NCI-H345 treated with DMSO at 0.1 percent for 48 hours (cell line): ENCODE measurements at regions not wholly inside any gene's neighbourhood (a gene's known extent, or its start where the extent isn't known, plus 50 kb on each side); places are given as distances from the start of the nearest gene placed in this dataset.
"Not testable (repeated sequence)": the region's sequence is repeated elsewhere in the genome, so short reads cannot be mapped to it uniquely, and the experiment has no call there.

Experiments used
- DNase-seq: peaks from one replicate; lab custom pipeline; 2025; ENCODE audit not compliant: unreplicated experiment; lab: John Stamatoyannopoulos, UW

GRCh38 chr5:103867857-103868598, 305.4 kb upstream of the NUDT12 start:
- no peak for DNase-seq

- DNase-seq = no peak
Observed at GRCh38 chr5:103866169-103866568, 303.6 kb upstream of the NUDT12 start.

- no peak for DNase-seq
Observed at GRCh38 chr5:103862398-103862797, 299.8 kb upstream of the NUDT12 start.

GRCh38 chr5:103860327-103860726, 297.7 kb upstream of the NUDT12 start:
- no peak for DNase-seq

DNA sequence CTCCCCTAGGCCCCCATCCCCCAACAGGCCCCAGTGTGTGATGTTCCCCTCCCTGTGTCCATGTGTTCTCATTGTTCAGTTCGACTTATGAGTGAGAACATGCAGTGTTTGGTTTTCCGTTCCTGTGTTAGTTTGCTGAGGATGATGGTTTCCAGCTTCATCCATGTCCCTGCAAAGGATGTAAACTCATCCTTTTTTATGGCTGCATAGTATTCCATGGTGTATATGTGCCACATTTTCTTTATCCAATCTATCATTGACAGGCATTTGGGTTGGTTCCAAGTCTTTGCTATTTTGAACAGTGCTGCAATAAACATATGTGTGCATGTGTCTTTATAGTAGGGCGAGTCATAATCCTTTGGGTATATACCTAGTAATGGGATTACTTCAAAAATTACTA, 295.8 kb upstream of the NUDT12 start:
- not testable (repeated sequence) for DNase-seq

DNA sequence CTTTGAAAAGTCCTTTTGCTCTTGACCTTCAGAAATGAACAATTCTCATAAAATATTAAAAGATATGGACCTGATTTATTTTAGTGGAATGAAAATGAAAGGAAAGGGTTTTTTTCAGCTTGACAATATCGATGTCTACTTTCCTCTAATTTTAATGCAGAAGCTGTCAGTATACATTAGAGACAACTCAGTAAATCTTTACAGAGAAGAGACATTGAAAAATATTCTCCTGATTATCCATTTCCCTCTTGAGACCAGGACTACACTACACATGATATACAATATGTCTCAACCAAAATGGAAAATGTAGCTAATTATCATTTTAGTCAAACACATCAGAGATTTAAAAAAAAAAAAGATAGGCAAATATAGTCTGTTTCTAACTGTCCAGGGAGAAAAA, 288.5 kb upstream of the NUDT12 start:
- DNase-seq = no peak

DNA sequence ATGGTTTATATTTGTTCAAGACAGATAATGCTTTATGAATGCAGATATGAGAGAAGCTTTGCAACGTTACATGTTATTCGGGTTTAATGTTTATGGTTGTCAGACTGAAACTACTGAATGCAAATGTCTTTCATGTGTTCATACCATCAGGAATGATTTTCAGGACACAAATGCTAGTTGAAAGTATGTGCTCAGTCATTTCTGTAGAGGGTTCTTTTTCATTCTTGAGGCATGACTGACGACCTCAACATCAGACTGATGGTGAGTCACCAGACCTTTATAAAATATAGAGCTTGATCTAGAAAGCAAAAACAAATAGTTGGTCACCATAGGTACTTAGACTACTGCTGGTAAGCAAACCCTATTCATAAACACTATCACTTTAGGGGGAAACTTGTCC, 287.3 kb upstream of the NUDT12 start:
- DNase-seq = no peak

GRCh38 chr5:103847060-103847459, 284.5 kb upstream of the NUDT12 start:
- DNase-seq = no peak

DNA sequence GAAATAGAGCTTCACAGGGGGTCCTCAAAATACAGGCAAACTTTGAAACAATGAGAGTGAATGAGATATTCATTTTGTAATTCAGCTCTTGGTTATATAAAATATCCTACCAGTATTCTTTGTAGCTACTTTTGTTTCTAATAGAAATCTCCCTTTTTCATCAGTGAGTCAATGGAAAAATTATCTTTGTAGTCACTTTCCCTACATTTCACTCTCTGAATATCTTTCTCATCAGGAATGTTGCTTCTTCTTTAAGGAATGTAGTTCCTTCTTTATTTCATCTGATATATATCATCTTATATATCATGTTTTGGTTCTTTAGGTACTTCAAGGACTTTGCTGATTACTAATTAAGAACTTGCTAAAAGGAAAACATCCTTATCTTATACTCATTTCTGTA, 280.3 kb upstream of the NUDT12 start:
- DNase-seq = no peak

GRCh38 chr5:103840600-103840999, 278.0 kb upstream of the NUDT12 start:
- no peak for DNase-seq

- no peak for DNase-seq
Observed at GRCh38 chr5:103834216-103834615, 271.6 kb upstream of the NUDT12 start.

DNA sequence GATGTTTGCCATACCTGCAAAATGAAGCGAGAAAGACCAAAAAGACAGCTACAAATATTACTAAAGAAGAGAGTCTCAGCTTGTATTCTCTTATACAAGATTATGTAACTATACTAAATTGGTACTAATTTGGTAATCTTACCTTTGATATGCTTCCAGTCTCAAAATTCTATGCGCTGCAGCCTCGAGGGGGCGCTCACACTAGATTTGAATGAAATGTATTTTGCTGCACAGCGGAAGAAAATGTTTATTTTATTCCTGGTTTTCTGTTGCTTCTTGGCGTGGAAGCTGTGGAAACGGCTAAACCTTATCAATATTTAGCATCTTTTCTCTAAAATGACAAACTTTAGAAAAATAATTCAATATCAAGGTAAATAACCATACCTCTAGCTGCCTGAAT, 267.0 kb upstream of the NUDT12 start:
- no peak for DNase-seq

DNA sequence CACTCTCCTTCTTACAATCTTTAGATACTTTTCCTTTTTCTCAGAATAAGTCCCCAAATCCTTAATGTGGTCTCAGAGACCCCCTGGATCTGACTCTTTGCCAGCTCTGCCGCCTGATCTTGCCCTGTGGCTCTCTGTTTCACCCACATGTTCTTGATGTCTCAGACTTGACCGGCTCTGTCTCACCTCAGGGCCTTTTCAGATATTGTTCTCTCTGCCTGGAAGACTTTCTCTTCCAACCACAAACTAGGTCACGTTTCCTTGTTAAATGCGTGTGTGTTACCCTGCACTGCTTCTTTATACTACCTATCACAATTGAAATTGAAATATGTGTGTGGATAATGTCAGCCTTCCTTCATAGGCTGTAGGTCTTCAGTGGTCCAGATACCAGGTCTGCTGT, 265.4 kb upstream of the NUDT12 start:
- DNase-seq = no peak

GRCh38 chr5:103821361-103821760, 258.8 kb upstream of the NUDT12 start:
- DNase-seq = no peak

- DNase-seq = peak; percentile 65
Observed at GRCh38 chr5:103808464-103809106, 246.0 kb upstream of the NUDT12 start.

DNA sequence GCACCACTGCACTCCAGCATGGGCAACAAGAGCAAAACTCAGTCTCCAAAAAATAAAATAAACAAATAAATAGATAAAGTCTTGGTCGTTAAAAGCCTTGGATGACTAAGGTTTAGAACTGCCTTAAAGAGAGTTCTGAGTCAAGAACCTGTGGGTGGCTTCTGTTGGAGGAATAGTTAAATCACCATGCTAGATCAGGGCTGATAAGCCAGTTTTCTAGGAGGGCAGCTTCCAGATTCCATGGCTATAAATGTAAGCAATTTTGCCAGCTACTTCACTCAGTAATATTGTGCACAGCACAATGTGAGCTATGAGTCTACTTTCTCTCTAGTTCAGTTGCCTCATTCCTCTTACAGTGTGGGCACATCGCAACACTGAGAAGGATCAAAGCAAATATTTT, 242.1 kb upstream of the NUDT12 start:
- no peak for DNase-seq

DNA sequence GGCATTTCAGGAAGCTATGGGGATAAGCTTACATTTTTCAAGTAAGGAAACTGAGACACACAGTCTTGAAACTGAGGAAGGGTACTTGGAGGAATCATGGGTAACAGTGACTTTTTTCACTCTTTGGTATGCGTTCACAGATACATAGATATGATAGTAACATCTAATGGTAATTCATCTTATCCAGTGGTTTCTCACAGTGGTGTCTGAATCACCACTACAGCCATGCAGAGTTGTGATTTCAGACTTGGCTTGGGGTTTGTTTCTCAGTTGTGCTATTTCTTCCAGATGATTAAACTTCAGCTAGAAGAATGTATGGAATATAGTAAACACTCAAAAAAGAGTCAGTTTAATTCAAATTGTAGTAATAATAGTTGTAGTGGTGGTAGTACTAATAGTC, 239.1 kb upstream of the NUDT12 start:
- no peak for DNase-seq

DNA sequence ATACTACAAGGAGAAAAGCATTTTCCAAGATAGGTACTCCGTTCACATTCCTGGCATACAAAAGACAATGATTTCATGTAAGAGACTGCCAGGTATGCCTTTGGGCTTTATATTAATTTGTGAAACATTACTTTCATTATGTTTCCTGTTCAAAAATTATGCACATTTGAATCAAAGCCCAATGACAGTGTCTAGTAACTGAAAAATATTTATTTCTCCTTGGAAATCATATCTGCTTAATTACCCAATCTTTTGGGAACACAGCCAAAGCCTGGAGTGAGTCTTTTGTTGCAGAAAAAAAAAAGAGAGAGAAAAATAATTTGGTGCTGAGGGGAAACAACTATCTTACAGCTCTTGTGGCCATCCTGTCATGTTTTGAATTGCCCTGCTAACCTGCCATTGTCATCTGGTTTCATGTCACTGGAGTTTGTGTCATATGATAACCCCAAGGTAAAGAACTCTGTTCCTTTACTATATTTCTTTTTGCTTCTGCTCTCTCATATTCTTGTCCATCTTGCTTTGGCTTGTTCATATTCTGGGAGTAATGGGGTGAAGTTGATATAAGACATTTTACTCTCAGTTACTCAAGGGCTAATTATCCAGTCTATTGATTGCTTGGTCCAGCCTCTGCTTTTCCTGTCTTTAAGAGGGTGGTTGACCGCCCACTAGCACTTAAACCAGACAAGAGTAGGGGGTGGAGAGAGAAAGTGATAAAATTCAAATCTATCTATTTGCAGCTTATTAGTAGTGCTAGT, 238.3 kb upstream of the NUDT12 start:
- no peak for DNase-seq

DNA sequence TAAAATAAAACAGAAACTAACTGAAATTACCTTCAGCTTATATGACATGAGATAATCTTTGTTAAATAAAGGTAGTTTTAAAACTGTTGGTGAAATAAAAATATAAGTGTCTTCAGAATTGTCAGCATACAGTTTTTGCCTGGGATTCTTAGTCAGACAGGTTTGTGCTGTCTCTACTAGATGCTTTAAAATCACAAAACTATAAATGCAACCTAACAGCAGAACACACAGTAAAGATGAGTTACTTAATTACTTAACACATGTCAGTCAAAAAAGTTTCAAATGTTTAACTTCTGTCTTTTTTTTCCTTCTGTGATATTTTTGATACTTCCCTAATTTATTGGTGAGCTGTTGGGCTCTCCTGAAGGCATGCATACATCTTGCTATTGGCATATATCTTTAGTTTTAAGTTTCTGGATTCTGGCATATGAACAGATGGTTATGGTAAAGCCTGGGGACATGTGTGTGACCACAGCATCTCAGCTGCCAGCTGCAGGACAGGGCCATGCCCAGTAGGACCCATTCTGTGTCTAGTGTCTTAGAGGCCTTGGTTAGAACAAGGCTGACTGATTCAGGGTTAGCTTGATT, 231.1 kb upstream of the NUDT12 start:
- DNase-seq = no peak

- DNase-seq = no peak
Observed at GRCh38 chr5:103785569-103785968, 223.0 kb upstream of the NUDT12 start.

GRCh38 chr5:103783669-103784068, 221.1 kb upstream of the NUDT12 start:
- DNase-seq = no peak

DNA sequence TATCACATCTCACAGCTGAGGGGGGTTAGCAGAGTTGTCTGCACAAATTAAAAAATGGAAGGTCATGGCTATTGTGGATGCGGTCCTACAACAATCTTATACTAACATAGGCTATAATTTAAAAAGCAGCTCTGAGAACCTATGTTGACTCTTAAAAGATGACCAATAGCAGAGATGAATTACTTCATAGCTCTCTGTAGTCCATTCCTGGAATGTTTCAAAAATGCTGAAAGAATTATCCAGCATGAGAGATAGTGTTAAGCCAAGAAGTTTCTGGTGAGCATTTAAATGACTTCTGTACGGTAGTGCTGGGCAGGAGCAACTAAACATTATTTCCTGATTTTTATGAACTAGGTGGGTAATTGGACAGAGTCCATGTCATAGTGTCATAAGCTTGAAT, 218.2 kb upstream of the NUDT12 start:
- DNase-seq = no peak
